ENCODE measurements at regions not wholly inside any gene's neighbourhood (a gene's known extent, or its start where the extent isn't known, plus 50 kb on each side); places are given as distances from the start of the nearest gene placed in this dataset.
"Not testable (repeated sequence)": the region's sequence is repeated elsewhere in the genome, so short reads cannot be mapped to it uniquely, and the experiment has no call there.

DNA sequence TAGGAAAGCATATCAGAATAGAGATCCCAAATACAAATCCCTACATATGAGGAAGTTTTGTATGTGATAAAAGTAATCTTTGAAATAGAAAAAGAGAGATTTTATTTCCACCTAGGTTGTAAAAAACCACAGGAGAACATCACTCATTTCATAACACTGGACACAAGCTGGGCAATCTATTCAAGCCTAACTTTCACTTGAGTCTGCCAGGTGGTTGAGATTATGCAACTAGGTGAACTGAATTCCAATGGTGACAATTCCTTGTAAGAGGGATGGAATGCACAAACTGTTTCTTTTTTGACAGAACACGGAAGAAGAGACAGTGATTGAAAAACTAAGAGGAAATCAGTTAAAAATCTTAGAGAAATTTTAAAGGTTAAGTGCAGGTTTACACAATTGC is 619.6 kb upstream of the TMEFF2 start:
- DNase-seq = no peak

DNA sequence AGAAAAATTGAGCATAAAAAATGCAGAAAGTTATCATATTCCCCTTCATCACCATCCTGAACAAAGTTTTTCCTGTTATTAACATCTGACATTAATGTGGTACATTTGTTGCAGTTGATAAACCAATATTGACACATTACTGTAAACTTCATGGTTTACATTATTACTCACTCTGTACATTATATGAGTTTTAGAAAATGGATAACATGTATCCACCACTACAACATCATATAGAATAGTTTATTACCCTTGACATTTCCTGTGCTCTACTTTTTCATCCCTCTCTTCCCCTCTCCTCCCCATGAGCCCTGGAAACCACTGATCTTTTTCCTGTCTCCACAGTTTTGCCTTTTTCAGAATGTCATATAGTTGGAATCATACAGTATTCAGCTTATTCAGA is 618.6 kb upstream of the TMEFF2 start:
- no peak for DNase-seq

DNA sequence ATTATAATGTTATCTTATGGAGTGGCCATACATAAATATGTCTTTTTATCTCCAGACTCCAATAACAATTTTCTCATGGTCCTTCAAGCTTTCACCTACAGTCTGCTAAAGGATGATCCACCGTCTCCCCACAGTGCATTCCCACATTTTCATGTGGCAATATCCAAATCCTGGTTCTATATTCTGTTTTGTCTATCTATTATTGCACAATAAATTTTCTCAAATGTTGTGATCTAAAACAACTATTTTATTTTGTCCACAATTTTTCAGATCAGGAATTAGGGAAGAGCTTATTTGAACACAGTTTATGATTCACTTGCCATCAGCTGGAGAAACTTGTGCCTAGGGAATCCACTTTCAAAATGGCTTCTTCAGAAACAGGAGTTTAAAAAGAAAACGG is 614.4 kb upstream of the TMEFF2 start:
- DNase-seq = no peak

DNA sequence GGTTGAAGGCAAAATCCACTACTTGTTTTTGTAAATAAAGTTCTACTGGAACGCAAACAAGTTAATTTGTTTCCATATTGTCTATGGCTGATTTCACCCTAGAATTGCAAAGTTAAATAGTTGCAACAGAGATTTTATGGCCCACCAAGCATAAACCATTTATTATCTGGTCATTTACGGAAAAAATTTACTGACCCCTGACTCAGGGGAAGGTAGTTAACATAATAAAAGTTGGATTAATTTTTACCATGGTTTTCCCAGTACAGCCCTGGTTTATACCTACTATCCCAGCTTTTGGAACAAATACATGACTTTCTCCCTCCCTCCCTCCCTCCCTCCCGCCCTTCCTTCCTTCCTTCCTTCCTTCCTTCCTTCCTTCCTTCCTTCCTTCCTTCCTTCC is 588.9 kb upstream of the TMEFF2 start:
- DNase-seq = no peak

DNA sequence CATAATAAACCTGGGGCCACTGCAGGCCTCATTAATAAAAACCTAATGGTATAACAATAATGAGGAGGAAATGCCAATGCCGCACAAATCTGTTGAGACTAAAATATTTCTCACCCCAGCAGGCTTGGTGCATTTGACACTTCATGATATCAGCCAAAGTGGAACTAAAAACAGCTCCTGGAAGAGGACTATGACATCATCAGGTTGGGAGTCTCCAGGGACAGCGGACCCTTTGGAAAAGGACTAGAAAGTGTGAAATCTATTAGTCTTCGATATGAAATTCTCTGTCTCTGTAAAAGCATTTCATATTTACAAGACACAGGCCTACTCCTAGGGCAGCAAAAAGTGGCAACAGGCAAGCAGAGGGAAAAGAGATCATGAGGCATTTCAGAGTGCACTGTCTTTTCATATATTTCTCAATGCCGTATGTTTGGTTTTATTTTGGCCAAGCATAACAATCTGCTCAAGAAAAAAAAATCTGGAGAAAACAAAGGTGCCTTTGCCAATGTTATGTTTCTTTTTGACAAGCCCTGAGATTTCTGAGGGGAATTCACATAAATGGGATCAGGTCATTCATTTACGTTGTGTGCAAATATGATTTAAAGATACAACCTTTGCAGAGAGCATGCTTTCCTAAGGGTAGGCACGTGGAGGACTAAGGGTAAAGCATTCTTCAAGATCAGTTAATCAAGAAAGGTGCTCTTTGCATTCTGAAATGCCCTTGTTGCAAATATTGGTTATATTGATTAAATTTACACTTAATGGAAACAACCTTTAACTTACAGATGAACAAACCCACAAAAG is 580.9 kb upstream of the TMEFF2 start:
- no peak for DNase-seq

DNA sequence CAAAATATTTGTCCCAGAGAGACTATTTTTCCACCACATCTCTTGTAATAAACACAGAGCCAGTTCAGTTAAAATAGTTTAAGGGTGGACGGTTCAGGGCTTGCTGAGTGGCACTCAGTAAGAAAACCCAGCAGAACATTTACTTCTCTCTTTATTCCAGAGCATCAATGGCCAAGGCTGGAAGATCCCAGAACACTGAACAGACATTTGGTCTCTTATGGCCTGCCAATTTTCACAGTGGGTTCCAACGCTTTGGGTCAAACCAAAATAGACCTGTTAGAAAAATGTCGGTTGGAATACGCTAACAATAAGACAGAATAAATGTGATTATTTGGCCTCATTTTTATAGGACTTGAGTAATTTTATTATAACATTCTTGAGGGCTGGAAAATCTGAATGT is 580.3 kb upstream of the TMEFF2 start:
- DNase-seq = no peak

DNA sequence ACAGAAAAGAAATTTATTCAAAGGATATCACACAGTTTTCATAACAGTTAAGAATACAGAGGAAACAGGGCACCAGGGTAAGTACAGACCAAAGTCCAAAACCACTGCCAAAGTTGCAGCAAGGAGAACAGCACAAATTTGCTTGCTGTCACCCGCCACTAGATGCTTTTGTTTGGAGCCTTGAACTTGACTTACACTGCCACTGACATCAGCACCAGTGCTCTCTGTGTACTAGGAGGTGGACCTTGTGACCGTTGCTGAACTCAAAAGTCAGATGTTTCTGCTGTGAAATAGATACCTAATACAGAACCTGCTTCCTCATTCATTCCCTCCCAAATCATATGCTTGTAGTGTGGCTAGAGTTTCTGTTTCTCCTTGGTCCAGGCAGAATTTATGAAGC is 578.3 kb upstream of the TMEFF2 start:
- no peak for DNase-seq

DNA sequence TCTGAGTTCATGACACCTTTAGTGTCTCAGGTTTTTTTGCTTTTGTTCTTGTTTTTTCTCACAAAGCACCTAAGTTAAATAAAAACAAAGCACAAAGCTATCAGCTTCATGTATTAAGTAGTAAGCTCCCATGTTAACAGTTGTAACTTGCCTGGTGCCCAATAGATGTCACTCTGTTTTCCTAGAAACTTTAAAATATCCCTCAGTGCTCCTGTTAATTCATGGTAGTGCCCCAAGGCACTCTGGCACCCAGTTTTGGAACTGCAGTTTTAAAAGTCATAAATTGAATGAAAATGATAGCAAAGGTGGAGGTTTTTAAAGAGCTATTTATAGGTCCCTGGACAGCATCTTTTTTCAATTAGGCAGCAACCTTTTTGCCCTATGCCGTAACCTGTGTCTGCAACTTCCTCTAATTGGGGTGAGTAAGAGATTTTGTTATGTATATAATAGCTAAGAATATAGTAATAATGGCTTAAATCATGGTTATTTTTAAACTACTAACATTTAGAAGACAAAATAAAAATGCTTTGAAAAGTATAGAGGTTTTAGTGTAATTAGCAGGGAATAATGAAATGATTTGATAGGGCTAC is 555.0 kb upstream of the TMEFF2 start:
- no peak for DNase-seq

DNA sequence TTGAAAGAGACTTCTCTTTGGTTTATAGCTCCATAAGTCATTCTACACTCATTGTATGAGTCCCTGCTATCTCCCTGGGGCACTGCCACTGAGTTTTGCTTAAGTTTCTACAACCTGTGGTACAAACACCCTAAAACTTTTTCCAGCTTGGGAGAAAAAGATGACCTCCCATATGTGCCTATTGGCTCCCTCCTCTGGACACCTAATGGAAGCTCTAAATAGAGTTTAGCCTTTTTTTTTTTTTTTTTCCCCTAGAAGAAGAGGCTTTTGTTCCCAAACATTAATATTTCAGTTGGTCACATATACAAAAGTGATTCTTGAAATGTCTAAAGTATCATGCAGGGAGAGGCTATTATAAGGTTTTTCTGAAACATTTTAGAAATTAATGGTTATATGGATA is 547.2 kb upstream of the TMEFF2 start:
- no peak for DNase-seq

DNA sequence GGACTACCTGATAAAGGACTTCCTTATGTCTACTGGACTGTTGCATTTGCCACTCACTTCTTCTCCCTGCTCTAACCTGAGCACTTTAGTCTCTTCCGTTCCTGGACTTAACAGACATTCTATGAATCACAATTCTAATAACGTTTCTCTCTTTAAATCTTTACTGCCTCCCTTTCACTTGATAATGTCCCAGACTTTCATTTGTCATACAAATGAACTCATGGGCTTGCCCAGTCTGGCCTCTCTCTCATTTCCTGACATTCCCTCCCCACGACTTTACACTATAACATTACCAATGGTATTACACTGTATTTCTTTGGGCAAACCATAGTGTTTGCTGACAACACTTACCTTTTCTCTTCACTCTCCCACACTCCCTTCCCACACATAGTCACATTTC is 540.7 kb upstream of the TMEFF2 start:
- DNase-seq = no peak

DNA sequence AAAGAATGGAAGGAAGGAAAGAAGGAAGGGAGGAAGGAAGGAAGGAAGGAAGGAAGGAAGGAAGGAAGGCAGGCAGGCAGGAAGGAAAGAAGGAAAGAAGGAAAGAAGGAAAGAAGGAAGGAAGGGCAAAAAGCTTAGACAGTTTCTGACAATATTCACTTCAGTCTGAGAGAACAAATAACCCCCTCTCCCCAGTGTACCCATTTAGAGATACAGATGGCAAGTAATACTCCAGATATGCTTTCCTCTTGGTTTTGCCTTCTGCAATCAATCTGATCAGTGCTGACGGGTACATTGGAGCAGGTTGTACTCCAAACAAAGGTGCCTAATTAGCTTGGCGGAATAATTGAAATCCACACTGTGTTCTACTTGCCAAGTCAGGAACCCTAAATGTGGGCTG is 534.6 kb upstream of the TMEFF2 start:
- DNase-seq = no peak

DNA sequence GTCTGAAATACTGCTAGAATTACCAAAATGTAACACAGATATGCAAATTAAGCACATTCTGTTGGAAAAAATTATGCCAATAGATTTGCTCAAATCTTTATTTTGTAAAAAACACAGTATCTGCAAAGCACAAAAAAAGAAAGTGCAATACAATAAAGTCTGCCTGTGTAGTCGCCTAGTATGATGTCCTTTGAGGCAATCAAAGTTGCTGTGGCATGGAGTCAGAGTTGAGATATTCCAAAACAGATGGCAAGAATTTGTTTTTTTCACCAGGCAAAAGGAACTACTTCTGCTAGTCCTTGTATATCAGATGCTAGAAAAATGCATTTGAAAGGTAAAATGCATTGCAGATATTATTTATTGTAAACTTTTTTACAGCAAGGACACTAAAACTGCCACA is 531.3 kb upstream of the TMEFF2 start:
- no peak for DNase-seq

DNA sequence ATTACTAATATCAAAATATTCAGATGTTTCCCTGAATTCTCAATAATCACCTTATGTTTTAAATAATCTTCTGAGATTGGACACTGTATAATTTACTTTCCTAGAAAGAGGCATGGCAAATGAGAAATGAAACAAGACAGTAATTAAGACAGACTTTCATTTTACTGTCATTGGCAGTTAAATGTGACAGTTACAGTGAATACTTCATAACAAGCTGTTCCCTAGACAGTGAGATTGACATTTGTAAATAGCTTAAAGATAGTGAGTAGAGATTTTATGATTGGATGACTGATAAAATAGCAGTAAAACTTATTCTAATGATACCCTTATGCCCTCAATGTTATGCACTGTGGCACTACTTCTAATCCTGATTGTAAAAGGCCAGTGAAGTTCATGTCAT is 524.9 kb upstream of the TMEFF2 start:
- no peak for DNase-seq

DNA sequence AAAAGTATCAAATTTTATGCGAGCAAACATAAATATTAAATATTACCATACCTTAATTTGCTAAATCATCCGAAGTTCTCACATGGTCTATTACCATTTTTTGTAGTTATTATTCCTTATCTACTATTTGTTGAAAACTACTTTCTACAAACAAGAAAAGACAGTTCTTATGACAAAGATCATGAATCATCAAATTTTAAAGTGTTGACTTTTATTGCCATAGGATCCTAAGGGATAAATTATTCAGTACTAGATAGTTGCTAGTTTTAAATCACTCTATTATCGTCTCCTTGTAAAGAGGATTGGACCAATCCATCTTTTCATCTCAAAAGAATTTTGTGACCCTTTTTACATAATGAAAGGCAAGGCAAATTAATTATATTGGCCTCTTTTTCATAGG is 523.6 kb upstream of the TMEFF2 start:
- no peak for DNase-seq

DNA sequence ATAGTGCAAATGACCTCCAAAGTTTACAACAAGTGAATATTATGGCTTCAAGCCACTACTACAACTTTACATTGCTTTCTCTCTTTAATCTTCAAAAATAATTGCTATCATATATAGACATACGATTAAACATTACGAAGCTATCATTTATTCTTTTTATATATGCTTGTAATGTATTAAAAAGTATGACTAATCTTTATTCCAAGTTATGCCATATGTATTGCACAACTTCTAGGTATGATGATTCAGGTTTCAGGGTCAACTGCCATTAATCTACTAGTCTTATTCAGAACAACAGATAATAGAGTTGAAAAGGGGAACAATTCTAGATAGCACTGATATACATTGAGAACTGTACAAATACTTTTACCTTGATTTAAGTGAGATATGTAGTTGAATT is 506.2 kb upstream of the TMEFF2 start:
- no peak for DNase-seq

DNA sequence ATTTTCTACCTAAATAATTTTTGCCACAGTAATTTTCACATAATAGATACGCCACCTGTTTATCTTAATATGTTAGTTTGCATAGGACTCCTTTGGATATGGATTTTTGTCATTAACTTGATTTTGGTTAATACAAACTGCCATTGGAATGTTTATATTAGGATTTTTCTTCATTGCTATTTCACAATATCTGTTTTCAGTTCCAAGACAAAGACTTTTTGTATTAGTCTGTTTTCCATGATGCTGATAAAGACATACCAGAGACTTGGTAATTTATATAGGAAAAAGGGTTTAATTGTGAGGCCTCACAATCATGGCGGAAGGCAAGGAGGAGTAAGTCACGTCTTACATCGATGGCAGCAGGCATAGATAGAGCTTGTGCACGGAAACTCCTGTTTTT is 503.1 kb upstream of the TMEFF2 start:
- DNase-seq = no peak

DNA sequence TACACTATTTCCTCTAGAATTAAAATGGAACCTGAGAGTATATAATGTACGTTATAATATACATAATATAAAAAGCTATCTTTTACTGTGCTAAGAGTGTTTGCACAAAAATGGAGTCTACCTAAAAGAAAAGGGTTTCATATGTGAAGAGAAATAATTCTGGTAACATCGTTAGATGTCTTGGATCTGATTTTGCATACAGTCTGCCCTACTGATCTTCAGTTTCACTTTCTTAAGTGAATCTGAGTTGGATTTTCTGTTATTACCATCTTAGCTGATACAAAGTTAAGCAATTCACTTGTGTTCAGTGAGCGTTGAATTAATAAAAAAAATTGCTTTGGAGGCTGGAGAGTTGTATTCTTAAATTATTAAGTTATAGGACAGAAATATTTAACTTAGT is 502.1 kb upstream of the TMEFF2 start:
- DNase-seq = no peak

DNA sequence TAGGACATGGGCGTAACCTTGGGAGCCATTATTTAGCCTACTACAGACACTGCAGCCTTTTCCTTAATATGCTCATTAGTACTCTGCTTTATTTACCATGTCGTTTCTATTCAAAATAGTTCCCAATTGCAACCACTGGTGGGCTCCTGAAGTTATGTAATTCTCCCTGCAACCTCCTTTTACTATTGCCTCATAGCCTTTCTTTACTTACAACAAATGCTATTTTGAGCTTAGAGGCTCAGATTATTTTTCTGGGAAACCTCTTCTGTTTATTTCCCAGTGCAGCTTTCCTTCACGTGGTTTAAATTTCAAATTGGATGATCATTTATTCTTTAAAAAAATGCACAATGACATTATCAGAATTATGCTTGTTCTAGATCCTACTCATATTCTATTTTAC is 492.3 kb upstream of the TMEFF2 start:
- no peak for DNase-seq

DNA sequence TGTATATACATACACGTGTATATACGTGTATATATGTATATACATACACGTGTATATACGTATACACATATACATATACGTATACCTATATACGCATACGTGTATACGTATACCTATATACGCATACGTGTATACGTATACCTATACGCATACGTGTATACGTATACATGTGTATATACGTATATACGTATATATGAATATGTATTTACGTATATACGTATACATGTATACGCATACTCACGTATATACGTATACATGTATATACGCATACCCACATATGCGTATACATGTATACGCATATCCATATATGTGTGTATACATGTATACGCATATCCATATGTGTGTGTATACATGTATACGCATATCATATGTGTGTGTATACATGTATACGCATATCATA is 487.8 kb upstream of the TMEFF2 start:
- DNase-seq = not testable (repeated sequence)

DNA sequence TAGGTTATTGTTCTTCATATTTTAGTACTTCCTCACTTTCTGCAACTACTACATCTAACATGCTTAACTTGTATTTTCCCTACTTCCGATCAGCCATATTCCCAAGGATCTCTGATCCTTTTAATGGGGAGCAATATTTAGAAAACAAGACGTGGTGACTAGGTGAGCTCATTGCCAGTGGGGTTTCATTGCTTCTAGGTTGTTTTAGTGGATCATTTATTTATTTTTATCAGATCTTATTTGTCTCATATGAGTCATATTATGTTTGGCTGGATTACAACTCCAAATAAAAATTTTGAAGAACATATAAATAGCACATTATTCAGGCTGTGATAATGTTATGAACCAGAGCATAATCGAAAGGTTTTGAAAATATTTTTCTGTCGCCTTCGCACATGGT is 480.9 kb upstream of the TMEFF2 start:
- no peak for DNase-seq

DNA sequence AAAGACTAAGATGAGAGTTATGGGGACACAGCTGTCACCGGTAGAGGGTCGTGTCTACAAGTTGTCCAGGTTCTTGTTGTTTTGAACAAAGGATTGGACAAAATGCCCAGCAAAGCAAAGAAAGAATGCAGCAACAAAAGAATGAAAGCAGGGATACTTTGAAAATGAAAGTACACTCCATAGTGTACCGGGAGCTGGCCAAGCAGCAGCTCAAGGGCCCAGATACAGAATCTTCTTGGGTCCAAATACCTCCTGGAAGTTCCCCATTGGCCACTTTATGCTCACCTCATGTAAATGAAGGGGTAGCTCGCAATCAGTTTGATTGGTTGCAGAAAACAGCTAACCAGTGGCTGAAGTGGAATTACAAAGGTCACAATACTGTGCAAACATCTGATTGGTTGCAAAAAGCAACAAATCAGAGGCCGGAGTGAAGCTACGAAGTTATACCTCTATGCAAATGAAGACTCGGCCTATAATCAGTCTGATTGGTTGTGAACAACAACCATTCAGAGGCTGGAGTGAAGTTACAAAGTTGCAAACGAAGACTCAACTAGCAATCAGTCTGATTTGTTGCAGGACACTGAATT is 474.9 kb upstream of the TMEFF2 start:
- DNase-seq = no peak

DNA sequence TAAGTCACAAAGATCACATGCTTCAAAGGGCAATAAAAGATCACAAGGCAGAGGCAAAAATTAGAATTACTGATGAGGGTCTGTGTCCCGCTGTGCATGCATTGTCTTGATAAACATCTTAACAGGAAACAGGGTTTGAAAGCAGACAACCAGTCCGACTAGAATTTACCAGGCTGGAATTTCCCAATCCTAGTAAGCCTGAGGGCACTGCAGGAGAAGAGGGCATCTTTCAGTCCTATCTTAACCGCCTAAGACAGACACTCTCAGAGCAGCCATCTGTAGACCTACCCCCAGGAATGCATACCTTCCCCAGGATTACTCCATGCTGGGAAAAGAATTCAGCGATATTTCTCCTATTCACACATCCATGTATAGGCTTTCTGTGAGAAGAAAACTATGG is 465.8 kb upstream of the TMEFF2 start:
- DNase-seq = not testable (repeated sequence)

DNA sequence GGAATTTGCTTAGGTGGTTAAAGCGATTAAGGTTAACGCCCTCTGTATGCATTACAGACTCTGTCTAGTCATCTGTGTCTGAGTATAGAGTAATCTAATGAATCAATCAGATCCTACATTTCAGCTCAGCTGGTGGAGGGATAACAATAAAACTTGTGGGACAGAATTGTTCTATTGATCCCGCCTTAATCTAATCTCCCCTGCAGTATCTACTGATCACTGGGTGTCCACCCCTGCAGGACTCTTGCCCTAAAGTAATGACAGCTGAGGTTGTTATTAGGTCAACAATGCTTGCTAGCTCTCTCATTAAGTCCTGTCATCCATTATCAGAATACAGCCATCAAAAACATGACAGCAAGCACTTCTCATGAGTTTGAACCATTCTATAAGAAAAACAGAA is 462.6 kb upstream of the TMEFF2 start:
- no peak for DNase-seq

DNA sequence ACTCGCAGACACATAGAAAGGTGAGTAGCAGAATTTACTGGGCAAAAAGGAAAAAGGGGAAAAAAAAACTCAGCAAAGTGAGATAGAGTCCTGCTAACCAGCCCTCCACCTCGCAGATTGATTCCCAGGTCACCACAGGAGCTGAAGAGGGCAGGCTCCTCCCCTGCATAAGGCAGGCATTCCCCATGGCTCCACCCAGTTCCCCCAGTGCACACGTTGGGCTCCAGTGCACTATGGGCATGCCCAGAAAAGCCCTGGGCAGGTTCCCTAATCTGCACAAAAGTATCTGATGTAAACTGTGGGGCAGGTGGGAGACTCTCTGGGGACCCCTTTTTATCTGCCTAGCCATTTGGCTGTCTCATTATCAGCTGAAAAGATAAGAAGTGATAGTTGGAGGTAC is 461.2 kb upstream of the TMEFF2 start:
- DNase-seq = no peak
